Skin epidermis (tissue), 12 donors: ENCODE measurements at regions not wholly inside any gene's neighbourhood (a gene's known extent, or its start where the extent isn't known, plus 50 kb on each side); places are given as distances from the start of the nearest gene placed in this dataset.
"Not testable (repeated sequence)": the region's sequence is repeated elsewhere in the genome, so short reads cannot be mapped to it uniquely, and the experiment has no call there.

Source experiments
- H3K27ac ChIP-seq, 21 experiments: fragments of 200-600 bp; sonication (generic) in 11 of 21; one replicate each; pipeline ENCODE4 v1.5.0; 2020; ENCODE audit warnings: mild to moderate bottlenecking in 3 of 21, inconsistent platforms in 2 of 21, moderate library complexity in 2 of 21
- H3K4me3 ChIP-seq, 7 experiments: fragments of 200-600 bp; sonication (generic) in 2 of 7; one replicate each; pipeline ENCODE4 v1.5.0; 2020; ENCODE audit warnings: inconsistent platforms in 2 of 7, mild to moderate bottlenecking in 2 of 7, moderate library complexity in 1 of 7

DNA sequence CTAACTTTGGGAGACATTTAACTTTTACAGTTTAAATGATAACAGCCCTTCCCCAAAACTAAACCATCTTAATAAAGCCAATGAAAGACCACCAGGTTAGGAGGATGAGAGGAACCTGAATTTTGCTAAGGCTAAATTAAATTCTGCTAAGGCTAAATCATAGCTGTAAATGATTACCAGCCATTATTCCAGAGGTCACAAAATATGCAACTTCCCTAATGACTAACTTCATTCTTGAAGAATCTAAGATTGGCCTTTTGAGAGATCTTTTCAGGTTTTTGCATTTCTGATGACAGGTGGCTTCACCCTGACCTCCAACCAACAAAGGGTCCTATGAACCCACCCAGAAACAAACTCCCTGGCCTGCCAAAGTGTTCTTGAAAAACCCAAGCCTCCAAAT, 373.3 kb downstream of the IPMK start:
- H3K27ac ChIP-seq: no peak overlapping the region
- H3K4me3 ChIP-seq: no peak overlapping the region

- Histone ChIP-seq H3K4me3 (no peak overlapping the region), H3K27ac (no peak overlapping the region)
Observed at GRCh38 chr10:57891201-57892006, 376.3 kb downstream of the IPMK start.

DNA sequence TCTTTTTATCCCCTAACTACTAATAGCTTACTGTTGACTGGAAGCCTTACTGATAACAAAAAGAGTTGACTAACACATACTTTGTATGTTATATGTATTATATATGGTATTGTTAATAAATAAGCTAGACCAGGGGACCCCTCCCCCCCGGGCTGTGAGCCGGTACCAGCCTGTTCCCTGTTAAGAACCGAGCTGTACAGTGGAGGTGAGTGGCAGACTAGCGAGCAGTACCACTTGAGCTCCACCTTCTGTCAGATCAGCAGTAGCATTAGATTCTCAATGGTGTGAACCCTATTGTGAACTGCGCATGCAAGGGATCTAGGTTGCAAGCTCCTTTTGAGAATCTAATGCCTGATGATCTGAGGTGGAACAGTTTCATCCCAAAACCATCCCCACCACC, 377.0 kb downstream of the IPMK start:
- no peak overlapping the region for H3K27ac ChIP-seq
- no peak overlapping the region for H3K4me3 ChIP-seq

DNA sequence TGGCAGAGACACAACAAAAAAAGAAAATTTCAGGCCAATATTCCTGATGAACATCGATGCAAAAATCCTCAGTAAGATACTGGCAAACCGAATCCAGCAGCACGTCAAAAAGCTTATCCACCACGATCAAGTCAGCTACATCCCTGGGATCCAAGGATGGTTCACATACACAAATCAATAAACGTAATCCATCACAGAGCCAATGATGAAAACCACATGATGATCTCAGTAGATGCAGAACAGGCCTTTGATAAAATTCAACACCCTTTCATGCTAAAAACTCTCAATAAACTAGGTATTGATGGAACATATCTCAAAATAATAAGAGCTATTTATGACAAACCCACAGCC, 382.1 kb downstream of the IPMK start:
- not testable (repeated sequence) for H3K27ac ChIP-seq, H3K4me3 ChIP-seq

- Histone ChIP-seq H3K4me3 (no peak overlapping the region), H3K27ac (no peak overlapping the region)
Observed at GRCh38 chr10:57884965-57885617, 382.6 kb downstream of the IPMK start.

DNA sequence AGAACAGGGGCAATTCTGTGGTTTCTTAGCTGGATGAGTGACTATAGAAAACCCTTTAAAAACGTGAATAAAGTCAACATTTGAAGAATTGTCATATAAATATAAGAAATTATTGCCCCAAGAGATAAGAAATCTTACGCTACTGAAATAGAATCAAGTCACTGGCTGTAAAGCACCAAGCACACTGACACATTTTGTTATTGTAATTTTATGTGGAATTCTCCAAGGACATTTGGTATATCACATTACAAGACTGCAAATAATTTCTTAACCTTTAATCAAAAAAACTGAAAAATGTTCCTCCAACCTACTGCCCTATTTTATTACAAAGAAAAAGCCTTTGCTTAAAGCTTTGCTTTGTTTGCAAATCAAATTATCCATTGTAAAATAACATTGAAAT, 383.3 kb downstream of the IPMK start:
- no peak overlapping the region for H3K27ac ChIP-seq
- H3K4me3 ChIP-seq: no peak overlapping the region

DNA sequence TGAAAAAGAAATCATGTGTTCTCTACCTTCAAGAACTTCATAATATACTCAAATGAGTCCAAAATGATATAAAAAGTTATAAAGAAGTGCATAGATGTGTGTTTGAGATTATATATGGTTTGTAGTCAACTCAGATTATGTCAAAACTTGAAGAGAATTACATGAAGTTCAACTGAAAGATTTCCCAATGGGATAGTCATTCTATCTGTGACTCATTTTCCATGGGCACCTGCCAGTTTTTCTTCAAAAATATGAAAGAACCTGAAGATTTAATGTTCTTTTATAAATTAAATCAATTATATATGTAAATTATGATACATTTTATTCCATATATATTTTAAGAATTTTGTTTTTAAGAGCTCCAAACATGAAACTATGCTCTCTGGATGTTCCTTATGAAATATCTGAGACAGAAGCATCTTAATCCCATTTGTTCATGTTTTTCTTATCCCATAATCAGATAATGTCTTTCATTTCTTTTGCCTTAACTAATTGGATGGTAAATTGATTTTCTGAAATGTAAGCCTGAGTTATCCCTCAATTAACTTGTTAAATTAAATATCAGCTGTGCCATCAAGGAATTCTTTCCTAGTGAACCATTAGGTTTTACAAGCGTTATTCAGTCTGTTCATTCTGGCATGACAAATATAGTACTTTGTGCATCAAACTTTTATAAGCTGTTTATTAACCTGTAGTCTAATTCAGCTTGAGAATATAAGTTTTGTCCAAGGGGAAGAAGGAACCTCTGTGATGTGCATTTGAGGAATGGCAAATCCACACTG, 387.1 kb downstream of the IPMK start:
- H3K27ac ChIP-seq: no peak overlapping the region
- no peak overlapping the region for H3K4me3 ChIP-seq

- H3K4me3 ChIP-seq: no peak overlapping the region
- no peak overlapping the region for H3K27ac ChIP-seq
Observed at GRCh38 chr10:57874810-57875209, 392.9 kb downstream of the IPMK start.

- H3K27ac ChIP-seq: no peak overlapping the region
- no peak overlapping the region for H3K4me3 ChIP-seq
Observed at GRCh38 chr10:57867241-57867640, 400.5 kb downstream of the IPMK start.

DNA sequence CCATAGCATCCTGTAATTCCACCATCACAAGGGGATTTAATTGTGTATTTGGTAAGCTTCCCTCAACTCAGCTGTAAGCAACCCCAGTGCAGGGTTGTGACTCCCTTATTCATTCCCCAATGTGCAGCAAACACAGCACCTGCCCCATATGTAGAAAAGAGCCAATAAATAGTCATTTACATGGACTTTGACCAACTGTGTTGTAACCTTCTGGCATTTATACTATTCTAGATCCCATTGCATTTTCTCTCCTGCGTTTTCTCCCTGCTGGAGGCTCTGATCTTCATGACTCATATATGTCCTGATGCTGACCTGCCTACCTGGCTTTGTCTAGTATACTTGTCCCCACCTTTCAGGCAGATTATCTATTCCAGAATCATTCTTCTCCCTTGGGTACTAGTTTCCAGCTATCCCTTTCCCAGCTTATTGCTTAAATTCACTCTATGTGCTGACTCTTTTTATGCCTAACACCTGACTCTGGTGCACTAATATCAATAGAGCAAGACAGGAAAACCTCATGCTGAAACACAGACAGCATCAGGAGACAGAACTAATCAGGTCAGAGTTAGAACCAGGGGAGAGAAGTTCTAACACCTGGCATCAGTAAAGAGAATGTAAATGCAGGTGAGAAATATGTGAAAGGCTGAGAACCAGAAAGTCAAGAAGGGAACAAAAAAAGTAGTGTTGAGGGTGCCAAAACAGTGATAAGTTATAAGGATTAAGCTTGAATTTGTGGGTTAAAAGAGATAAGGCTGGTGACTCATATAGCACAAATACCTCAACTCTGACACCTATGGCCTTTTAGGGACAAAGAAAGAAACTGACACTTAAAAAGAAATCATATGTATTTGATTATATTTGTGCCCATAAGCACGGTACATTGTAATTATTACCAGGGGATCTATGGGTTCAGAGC, 402.7 kb downstream of the IPMK start:
- H3K4me3 ChIP-seq: no peak overlapping the region
- no peak overlapping the region for H3K27ac ChIP-seq

- Histone ChIP-seq H3K27ac (no peak overlapping the region), H3K4me3 (no peak overlapping the region)
Observed at GRCh38 chr10:57849691-57850357, 417.9 kb downstream of the IPMK start.

DNA sequence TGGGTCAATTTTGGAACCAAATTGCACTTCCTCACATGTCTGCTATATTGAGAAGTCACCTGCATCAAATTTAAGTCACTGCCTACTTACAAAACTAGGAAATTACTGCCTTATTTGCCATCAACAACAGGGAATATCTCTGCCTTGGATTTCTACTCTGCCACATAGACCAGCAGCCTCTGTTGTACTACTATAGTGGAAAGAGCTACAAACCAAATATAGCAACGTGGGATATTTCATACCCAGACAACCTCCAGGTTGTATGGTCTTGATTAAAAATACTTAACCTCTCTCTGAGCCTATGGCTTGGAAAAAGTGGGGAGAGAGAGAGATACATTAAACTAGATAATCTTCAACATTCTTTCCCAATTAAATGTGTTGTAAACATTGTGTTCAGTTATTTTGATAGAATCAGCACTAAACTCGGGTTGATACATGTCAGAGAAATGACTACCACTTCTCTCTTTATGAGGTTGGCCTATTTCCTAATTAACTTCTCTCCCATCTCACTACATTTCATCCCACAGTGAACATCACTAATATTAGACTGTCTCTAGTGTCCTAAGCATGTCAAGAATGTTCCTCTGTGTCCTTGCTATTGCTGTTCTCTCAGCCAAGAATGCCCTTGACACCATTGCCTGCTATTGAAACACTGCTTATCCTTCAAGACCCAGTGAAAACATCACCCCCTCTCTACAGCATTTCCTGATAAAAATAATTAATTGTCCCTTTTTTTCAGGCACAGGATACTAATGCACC, 421.2 kb downstream of the IPMK start:
- Histone ChIP-seq H3K4me3 (no peak overlapping the region), H3K27ac (no peak overlapping the region)

DNA sequence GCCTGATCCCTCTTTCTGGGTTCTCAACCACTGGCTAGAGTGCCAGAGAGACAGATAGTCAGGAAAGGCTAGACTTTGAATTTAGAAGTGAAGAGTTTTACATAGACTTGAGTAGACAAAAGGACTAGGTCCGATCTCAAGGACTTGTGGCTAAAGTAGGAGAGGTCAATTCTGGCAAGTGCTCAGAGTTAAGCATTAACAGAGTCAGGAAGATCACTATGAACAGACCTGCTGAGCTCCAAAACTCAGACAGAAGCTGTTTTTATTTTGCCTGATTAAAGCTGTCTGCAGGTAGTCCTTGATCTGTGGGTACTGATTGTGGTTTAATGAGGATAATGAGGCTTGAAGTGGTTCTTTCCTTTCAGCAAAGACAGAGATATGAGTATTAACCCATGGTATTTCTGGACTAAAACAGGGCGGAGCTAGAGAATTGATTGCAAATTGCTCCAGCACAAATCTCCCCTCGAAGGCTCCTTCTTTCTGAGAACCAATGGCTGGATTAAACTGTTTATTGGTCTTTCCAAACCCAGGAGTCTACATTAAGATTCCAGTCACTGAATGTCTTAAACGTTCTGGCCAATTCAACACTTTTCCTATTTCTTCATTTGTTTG, 423.2 kb downstream of the IPMK start:
- Histone ChIP-seq H3K27ac (no peak overlapping the region), H3K4me3 (no peak overlapping the region)

DNA sequence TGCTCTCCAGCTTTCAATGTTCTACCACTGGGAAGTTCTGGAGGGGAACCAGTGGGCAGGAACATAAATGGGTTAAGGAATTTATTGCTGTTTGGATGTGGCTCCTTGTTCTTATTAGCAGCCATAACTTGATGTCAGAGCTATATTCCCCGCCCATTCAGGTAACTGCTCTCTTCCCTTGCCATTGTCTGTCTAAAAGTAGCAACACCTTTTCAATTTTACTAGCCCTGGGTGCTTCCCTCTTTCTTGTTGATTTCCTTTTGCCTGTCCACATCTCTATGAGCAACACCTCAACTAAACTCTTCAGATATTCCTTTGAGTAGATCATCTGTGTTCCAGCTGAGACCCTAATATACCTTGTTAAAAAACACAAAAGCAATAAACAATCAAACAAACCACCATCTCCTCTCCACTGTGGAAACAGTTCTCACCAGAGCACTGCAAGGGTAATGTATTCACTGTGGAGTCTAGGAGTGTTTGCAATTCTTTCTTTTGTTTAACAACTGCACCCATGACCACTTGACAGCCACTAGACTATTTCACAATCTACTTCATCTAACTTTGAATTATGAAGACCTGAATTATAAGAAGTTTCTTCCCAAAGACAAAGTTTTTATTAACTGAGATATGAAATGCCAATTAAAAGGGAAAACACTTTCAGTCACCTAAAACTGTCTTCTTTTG, 436.7 kb downstream of the IPMK start:
- H3K27ac ChIP-seq: no peak overlapping the region
- no peak overlapping the region for H3K4me3 ChIP-seq

DNA sequence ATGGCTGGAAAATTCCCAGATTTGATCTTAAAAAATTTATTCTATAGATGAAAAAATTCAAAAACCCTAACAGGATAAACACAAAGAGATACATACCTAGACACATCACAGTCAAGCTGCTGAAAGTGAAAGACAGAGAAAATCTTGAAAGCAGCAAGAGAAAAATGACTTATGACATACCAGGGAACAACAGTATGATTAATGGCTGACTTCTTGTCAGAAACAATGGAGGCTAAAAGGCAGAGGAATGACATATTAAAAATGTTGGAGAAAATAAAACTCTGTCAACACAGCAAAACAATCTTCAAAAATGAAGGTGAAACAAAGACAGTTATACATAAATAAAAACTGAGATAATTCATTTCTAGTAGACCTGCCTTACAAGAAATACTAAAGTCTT, 442.7 kb downstream of the IPMK start:
- Histone ChIP-seq H3K4me3 (no peak overlapping the region), H3K27ac (no peak overlapping the region)

DNA sequence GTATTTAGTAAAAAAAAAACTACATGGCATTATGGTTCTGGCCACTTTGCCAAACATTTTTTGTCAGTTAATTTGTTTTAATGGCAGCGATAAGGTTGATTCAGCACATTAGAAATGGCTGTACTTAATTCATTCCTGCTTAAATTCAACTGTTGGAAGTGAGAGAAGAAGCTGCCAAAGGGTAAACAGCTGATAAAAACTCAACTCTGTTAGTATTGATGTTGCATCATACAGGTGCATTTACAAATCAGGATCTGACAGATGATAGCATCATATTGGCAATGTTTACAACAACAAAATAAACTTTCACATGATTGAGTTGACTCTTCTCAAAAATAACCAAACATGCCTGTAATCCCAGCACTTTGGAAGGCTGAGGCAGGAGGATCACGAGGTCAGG, 444.3 kb downstream of the IPMK start:
- Histone ChIP-seq H3K27ac (no peak overlapping the region), H3K4me3 (no peak overlapping the region)

DNA sequence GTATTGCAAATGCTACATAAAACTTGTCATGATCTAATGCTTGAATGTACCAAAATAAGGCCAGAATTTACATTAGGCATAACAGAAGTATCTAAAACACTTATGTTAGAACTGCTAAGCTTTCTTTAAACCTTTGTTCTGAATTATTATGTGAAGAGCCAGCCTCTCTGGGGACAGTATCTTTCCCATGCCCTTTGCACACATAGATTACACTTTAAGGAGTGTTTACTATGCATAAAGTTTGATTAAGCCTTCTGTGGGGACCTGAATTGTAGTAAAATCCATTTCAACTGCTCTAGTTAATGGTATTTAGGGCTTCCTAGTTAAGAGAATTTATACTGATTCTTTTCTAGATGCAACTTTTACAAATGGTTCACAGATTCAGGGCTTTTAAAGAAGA, 444.7 kb downstream of the IPMK start:
- Histone ChIP-seq H3K4me3 (no peak overlapping the region), H3K27ac (no peak overlapping the region)

- H3K4me3 ChIP-seq: no peak overlapping the region
- no peak overlapping the region for H3K27ac ChIP-seq
Observed at GRCh38 chr10:57818522-57818921, 449.2 kb downstream of the IPMK start.
